Stimulated activated CD8-positive, alpha-beta memory T cell treated with anti-CD3 and anti-CD28 coated beads, Interleukin-15, amount 100 ng/mL, for 48 hours (primary cell): ENCODE measurements at regions not wholly inside any gene's neighbourhood (a gene's known extent, or its start where the extent isn't known, plus 50 kb on each side); places are given as distances from the start of the nearest gene placed in this dataset.

Source experiments
- DNase-seq, 2 donors: peaks; one replicate each; pipeline ENCODE4 v3.0.0-alpha.2; 2020; ENCODE audit warnings: low read depth in 2 of 2

GRCh38 chr4:36812149-36812548 is 432.4 kb upstream of the NWD2 start:
- DNase-seq = no peak

DNA sequence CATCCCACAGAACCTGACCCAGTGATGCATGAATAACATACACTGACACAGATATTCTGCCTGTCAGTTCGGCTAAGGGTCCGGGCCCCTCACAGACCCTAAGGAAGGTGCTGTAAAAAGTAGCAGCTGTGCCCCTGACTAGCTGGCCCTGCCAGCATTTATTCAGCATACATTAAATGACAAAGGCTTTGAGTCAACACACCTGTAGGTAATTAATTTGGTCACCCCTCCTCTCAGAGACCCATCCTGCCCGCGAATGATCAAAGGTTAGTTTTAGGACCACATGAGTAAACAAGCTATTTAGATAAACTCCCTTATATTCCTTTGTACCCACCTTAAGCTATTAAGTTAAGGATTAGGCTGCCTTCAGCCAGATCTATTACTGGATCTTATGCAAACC is 429.0 kb upstream of the NWD2 start:
- DNase-seq = no peak

- DNase-seq = no peak
Measured at GRCh38 chr4:36823199-36823967, 421.2 kb upstream of the NWD2 start.

GRCh38 chr4:36824682-36825081 is 419.9 kb upstream of the NWD2 start:
- no peak for DNase-seq

- no peak for DNase-seq
Measured at GRCh38 chr4:36835246-36835645, 409.3 kb upstream of the NWD2 start.

- DNase-seq = no peak
Measured at GRCh38 chr4:36841583-36842326, 402.8 kb upstream of the NWD2 start.

- no peak for DNase-seq
Measured at GRCh38 chr4:36844448-36844847, 400.1 kb upstream of the NWD2 start.

DNA sequence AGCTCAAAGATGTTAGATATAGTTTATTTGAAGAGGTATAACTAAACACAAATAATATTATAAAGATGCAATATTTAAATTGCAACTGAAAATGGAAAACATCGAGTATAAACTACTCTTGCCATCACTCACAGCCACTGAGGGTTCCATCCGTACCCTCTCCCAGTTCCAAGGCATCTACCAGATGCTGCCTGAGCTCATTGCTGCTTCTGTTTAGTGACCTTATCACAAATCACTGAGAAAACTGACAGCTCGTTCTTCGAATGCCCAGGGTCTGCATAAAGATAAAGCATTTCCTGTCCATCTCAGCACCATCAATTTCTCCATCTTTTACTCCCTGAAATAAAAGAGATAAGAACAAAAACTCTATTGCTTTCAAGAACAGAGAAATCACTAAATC is 391.7 kb upstream of the NWD2 start:
- no peak for DNase-seq

- DNase-seq = no peak
Measured at GRCh38 chr4:36854554-36854953, 390.0 kb upstream of the NWD2 start.

DNA sequence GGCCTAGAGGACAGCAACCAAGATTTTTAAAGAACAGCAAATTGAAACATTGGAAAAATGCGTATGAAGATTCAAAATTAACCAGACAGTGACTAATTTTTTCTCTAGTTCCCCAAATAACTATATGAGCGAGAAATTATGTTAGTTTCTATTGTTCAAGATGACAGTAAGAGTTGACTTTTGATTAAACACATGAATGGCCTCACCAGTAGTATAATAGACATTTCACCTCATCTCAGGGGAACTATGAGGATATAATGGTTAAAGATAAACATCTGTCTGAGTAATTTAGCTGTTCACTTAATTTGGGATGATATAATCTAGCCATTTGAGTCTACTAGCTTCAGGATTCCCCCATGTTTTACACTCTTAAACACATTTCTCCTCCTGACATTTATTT is 380.9 kb upstream of the NWD2 start:
- DNase-seq = no peak

DNA sequence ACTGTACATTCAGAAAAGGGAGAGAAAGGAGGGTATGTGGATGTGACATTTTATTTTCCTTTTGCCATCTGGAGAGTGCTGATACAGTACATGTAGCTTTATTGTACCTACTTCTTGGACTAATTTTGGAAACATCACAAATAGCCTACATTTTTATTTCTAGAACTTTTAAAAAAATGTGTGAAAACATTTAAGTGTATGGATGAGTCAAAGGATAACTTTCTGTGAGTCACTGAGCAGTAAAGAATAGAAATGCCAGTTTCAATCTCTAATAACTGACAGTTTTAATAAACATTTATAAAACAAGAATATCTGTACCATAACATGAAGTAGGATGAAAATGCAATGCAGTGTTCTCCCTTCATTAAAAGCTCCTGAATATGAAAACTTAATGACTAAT is 374.4 kb upstream of the NWD2 start:
- DNase-seq = no peak

- DNase-seq = no peak
Measured at GRCh38 chr4:36872679-36873078, 371.9 kb upstream of the NWD2 start.

DNA sequence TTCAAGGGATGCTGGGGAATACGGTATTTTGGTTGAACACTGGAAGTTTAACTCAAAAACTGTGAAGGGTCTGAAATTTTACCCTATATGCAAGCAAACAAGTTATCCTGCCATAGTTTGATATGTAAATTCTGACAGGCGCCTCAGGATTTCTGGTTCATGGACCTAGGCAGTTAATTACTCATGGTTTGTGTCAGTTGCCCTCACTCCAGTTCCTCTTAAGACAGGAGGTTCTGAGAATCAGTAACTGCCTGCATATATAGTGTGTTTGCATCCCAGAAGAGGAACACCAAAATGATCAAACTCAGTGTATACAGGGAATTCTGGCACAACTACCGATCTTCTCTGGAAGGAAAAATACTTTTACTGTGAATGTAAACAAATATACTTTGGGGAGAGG is 360.4 kb upstream of the NWD2 start:
- DNase-seq = no peak

DNA sequence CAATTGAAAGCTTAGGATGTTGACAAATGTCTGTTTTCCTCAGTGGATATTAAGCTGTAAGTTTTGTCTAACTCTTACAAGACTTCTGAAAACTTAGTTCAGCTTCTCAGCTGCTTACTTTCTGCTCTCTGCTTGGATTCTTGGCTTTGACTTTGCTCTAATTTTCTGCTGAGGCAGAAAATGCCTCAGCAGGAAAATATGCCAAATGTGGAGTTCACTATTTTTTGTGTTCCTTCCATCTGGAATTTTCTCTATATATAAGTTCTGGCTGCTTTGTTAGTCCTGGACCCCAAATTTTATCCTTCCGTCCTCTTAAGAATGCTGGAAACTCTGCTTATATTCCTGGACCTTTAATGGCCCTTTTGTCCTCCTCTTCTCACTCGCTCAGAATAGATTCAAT is 352.6 kb upstream of the NWD2 start:
- no peak for DNase-seq

- DNase-seq = no peak
Measured at GRCh38 chr4:36900446-36900987, 344.0 kb upstream of the NWD2 start.

DNA sequence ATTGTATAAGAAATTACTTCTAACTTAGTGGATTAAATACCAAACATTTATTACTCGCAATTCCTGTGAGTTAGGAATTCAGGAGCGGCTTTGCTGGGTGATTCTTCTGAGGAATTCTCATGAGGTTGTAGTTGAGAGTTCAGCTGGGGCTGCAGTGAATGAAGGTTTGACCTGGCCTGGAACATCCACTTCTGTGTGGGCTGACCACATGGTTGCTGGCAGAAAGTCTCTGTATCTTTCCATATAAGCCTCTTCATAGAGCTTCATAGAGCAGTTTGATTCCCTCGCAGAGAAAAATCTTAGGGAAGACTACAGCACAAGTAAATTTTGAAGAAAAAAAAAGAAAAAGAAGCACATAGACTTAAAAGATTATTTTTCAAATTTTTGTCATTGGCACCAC is 339.7 kb upstream of the NWD2 start:
- DNase-seq = no peak

- DNase-seq = no peak
Measured at GRCh38 chr4:36914106-36914505, 330.4 kb upstream of the NWD2 start.

DNA sequence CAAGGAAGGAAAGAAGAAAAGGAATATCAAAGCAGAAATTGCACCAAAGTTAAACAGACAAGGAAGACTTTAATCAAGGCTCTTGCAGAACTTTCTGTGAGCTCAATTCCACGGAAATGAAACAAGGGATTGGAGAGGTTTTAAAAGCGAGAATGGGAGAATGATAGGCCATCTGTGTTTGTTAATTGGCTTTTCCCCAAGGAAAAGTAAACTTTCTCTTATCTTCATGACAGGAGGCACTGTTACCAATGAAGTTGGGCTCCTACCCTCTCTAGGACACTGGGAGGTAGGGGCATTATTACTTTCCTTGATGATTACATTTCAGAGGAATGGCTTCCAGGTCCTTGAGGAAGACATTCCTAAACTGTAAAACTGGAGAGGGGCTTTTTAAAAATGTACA is 328.8 kb upstream of the NWD2 start:
- no peak for DNase-seq

DNA sequence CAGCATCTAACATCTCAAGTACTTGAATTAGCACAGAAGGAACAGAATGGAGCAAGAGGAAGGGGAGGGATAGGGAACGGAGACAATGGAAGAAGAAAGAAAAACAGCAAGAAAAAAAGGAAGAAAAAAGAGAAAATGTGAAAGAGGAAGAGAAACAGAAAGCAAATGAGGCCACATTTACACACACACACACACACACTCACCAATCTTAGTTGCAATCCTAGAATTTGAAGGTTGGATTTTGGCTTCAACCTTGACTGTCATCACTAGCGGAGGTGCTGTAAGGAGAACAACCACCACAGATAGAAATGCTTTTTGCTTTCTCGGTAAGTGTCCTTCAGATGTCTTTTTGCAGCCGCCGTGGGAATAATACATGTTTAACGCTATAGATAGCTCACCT is 327.1 kb upstream of the NWD2 start:
- no peak for DNase-seq

DNA sequence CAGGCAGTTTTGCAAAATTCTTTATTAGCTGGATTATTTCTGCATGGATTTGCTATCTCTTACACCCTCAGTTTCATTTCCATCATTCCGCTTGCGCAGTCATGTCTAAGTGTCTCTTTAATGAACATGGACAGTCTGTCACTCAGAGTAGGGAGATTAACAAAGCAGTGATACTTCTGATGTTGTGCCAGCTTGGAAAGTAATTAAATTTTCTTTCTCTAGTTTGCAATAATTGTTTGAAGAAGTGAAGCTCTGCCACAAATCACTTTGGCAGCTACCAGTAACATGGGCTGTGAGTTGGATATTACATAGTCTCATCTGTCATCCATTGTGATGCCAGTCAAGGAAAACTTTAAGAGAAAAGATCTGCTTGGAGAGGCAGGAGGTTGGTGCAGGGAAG is 324.8 kb upstream of the NWD2 start:
- DNase-seq = no peak

- DNase-seq = no peak
Measured at GRCh38 chr4:36921476-36922216, 322.9 kb upstream of the NWD2 start.

- DNase-seq = no peak
Measured at GRCh38 chr4:36930562-36931111, 313.9 kb upstream of the NWD2 start.
